IPS-20b (cell line): ENCODE measurements at regions not wholly inside any gene's neighbourhood (a gene's known extent, or its start where the extent isn't known, plus 50 kb on each side); places are given as distances from the start of the nearest gene placed in this dataset.

ENCODE experiments used
- H3K27ac ChIP-seq: one replicate; pipeline ENCODE4 v1.5.1; 2013; ENCODE audit warnings: low read length
- H3K27me3 ChIP-seq: 2 replicates; pipeline ENCODE4 v1.6.1; 2013; ENCODE audit warnings: mild to moderate bottlenecking, low read length, inconsistent platforms; ENCODE audit not compliant: insufficient read depth
- H3K36me3 ChIP-seq: 2 replicates; pipeline ENCODE4 v1.6.1; 2013; ENCODE audit warnings: low read depth, mild to moderate bottlenecking, inconsistent platforms, low read length, moderate library complexity; ENCODE audit not compliant: insufficient read depth
- H3K4me1 ChIP-seq: 2 replicates; pipeline ENCODE4 v1.6.1; 2013; ENCODE audit warnings: mild to moderate bottlenecking, control low read depth, inconsistent platforms, low read length, moderate library complexity; ENCODE audit not compliant: insufficient read depth
- H3K4me3 ChIP-seq: 2 replicates; pipeline ENCODE4 v1.5.1; 2013; ENCODE audit warnings: mild to moderate bottlenecking, low read length, inconsistent platforms
- H3K9ac ChIP-seq: 2 replicates; pipeline ENCODE4 v1.6.1; 2013; ENCODE audit warnings: low read depth, mild to moderate bottlenecking, inconsistent platforms, low read length, moderate library complexity
- H3K9me3 ChIP-seq: 2 replicates; pipeline ENCODE4 v1.6.1; 2013; ENCODE audit warnings: mild to moderate bottlenecking, low read depth, low read length, inconsistent platforms; ENCODE audit not compliant: insufficient read depth

GRCh38 chr5:68725905-68726683, 367.7 kb upstream of the SLC30A5 start:
- Histone ChIP-seq H3K27ac (no peak overlapping the region), H3K27me3 (no peaks in the 10 kb centered on the region), H3K9ac (no peak overlapping the region), H3K36me3 (no peaks in the 10 kb centered on the region), H3K9me3 (no peaks in the 10 kb centered on the region), H3K4me1 (peaks cover 7% of the 10 kb centered on the region; the same call in 1 of the 2 replicates), H3K4me3 (no peak overlapping the region)

GRCh38 chr5:68727931-68728330, 365.9 kb upstream of the SLC30A5 start:
- no peaks in the 10 kb centered on the region for H3K27me3 ChIP-seq
- H3K4me1 ChIP-seq: peaks cover 7% of the 10 kb centered on the region; the same call in 1 of the 2 replicates
- H3K27ac ChIP-seq: no peak overlapping the region
- H3K9ac ChIP-seq: no peak overlapping the region
- H3K36me3 ChIP-seq: no peaks in the 10 kb centered on the region
- no peak overlapping the region for H3K4me3 ChIP-seq
- no peaks in the 10 kb centered on the region for H3K9me3 ChIP-seq

- Histone ChIP-seq H3K9me3 (no peaks in the 10 kb centered on the region), H3K4me3 (no peak overlapping the region), H3K27ac (no peak overlapping the region), H3K27me3 (no peaks in the 10 kb centered on the region), H3K4me1 (peaks cover 7% of the 10 kb centered on the region; the same call in 1 of the 2 replicates), H3K9ac (no peak overlapping the region), H3K36me3 (no peaks in the 10 kb centered on the region)
Observed at GRCh38 chr5:68729678-68730077, 364.1 kb upstream of the SLC30A5 start.

- Histone ChIP-seq H3K4me1 (peaks cover 7% of the 10 kb centered on the region; the same call in 1 of the 2 replicates), H3K9ac (no peak overlapping the region), H3K36me3 (no peaks in the 10 kb centered on the region), H3K4me3 (no peak overlapping the region), H3K9me3 (no peaks in the 10 kb centered on the region), H3K27ac (no peak overlapping the region), H3K27me3 (no peaks in the 10 kb centered on the region)
Observed at GRCh38 chr5:68730220-68730978, 363.4 kb upstream of the SLC30A5 start.

GRCh38 chr5:68730979-68731654, 362.7 kb upstream of the SLC30A5 start:
- Histone ChIP-seq H3K4me3 (no peak overlapping the region), H3K27me3 (no peaks in the 10 kb centered on the region), H3K27ac (no peak overlapping the region), H3K36me3 (no peaks in the 10 kb centered on the region), H3K9me3 (no peaks in the 10 kb centered on the region), H3K4me1 (peaks cover 7% of the 10 kb centered on the region; the same call in 1 of the 2 replicates), H3K9ac (no peak overlapping the region)

- Histone ChIP-seq H3K36me3 (no peaks in the 10 kb centered on the region), H3K4me1 (peaks cover 7% of the 10 kb centered on the region; the same call in 1 of the 2 replicates), H3K4me3 (no peak overlapping the region), H3K9me3 (no peaks in the 10 kb centered on the region), H3K9ac (no peak overlapping the region), H3K27ac (no peak overlapping the region), H3K27me3 (no peaks in the 10 kb centered on the region)
Observed at GRCh38 chr5:68732251-68732650, 361.6 kb upstream of the SLC30A5 start.

GRCh38 chr5:68734781-68735180, 359.0 kb upstream of the SLC30A5 start:
- Histone ChIP-seq H3K36me3 (no peaks in the 10 kb centered on the region), H3K4me1 (peaks cover 7% of the 10 kb centered on the region; the same call in 1 of the 2 replicates), H3K4me3 (no peak overlapping the region), H3K27ac (no peak overlapping the region), H3K9ac (no peak overlapping the region), H3K9me3 (no peaks in the 10 kb centered on the region), H3K27me3 (no peaks in the 10 kb centered on the region)

- H3K4me1 ChIP-seq: no peaks in the 10 kb centered on the region
- H3K4me3 ChIP-seq: no peak overlapping the region
Observed at GRCh38 chr5:68738236-68738635, 355.6 kb upstream of the SLC30A5 start.

GRCh38 chr5:68738841-68739240, 355.0 kb upstream of the SLC30A5 start:
- Histone ChIP-seq H3K27me3 (no peaks in the 10 kb centered on the region), H3K4me1 (no peaks in the 10 kb centered on the region), H3K4me3 (no peak overlapping the region), H3K9me3 (no peaks in the 10 kb centered on the region), H3K9ac (no peak overlapping the region), H3K27ac (no peak overlapping the region), H3K36me3 (no peaks in the 10 kb centered on the region)

More at GRCh38 chr5:68738236-68738635, 355.6 kb upstream of the SLC30A5 start:
- Histone ChIP-seq H3K27me3 (no peaks in the 10 kb centered on the region), H3K9me3 (no peaks in the 10 kb centered on the region), H3K27ac (no peak overlapping the region), H3K9ac (no peak overlapping the region), H3K36me3 (no peaks in the 10 kb centered on the region)

GRCh38 chr5:68739752-68740151, 354.1 kb upstream of the SLC30A5 start:
- no peak overlapping the region for H3K9ac ChIP-seq
- no peaks in the 10 kb centered on the region for H3K36me3 ChIP-seq
- H3K27me3 ChIP-seq: no peaks in the 10 kb centered on the region
- H3K27ac ChIP-seq: no peak overlapping the region
- no peaks in the 10 kb centered on the region for H3K4me1 ChIP-seq
- no peak overlapping the region for H3K4me3 ChIP-seq
- H3K9me3 ChIP-seq: no peaks in the 10 kb centered on the region

GRCh38 chr5:68740226-68740910, 353.4 kb upstream of the SLC30A5 start:
- no peaks in the 10 kb centered on the region for H3K9me3 ChIP-seq
- H3K36me3 ChIP-seq: no peaks in the 10 kb centered on the region
- H3K4me3 ChIP-seq: no peak overlapping the region
- H3K27ac ChIP-seq: no peak overlapping the region
- no peak overlapping the region for H3K9ac ChIP-seq
- H3K27me3 ChIP-seq: no peaks in the 10 kb centered on the region
- no peaks in the 10 kb centered on the region for H3K4me1 ChIP-seq
